Neuronal stem cell (in vitro differentiated cells): ENCODE measurements at regions not wholly inside any gene's neighbourhood (a gene's known extent, or its start where the extent isn't known, plus 50 kb on each side); places are given as distances from the start of the nearest gene placed in this dataset.

Experiments
- DNase-seq: peaks from one replicate; pipeline ENCODE4 v3.0.0-alpha.2; 2013; ENCODE audit warnings: low spot score
- H2AFZ ChIP-seq: one replicate; pipeline ENCODE4 v1.6.1; 2013; ENCODE audit warnings: mild to moderate bottlenecking, low read length, inconsistent platforms
- H2AK5ac ChIP-seq: 2 replicates; pipeline ENCODE4 v1.6.1; 2013; ENCODE audit warnings: low read depth, mild to moderate bottlenecking, inconsistent platforms, low read length, moderate library complexity, mixed read lengths
- H2BK120ac ChIP-seq: 2 replicates; pipeline ENCODE4 v1.6.1; 2013; ENCODE audit warnings: low read depth, mild to moderate bottlenecking, inconsistent platforms, low read length, moderate library complexity, mixed read lengths
- H2BK12ac ChIP-seq: one replicate; pipeline ENCODE4 v1.6.1; 2013; ENCODE audit warnings: low read length, inconsistent platforms
- H2BK15ac ChIP-seq: 2 replicates; pipeline ENCODE4 v1.6.1; 2013; ENCODE audit warnings: mild to moderate bottlenecking, low read length, inconsistent platforms, mixed read lengths
- H2BK5ac ChIP-seq: one replicate; pipeline ENCODE4 v1.6.1; 2013; ENCODE audit warnings: inconsistent platforms, mild to moderate bottlenecking, low read length, moderate library complexity
- H3K14ac ChIP-seq: one replicate; pipeline ENCODE4 v1.6.1; 2013; ENCODE audit warnings: low read length, inconsistent platforms
- H3K18ac ChIP-seq: 2 replicates; pipeline ENCODE4 v1.6.1; 2013; ENCODE audit warnings: low read length, inconsistent platforms
- H3K23ac ChIP-seq: 2 replicates; pipeline ENCODE4 v1.6.1; 2013; ENCODE audit warnings: low read depth, mild to moderate bottlenecking, mixed read lengths, low read length, inconsistent platforms; ENCODE audit not compliant: poor library complexity
- H3K27ac ChIP-seq: replicated peaks from 3 replicates; pipeline ENCODE4 v1.5.1; 2013; ENCODE audit warnings: low read length, inconsistent platforms
- H3K27me3 ChIP-seq, 3 experiments: 2 replicates each; pipeline ENCODE4 v1.6.1; 2013; ENCODE audit warnings: low read length in 3 of 3, mild to moderate bottlenecking in 2 of 3, inconsistent platforms in 1 of 3, low read depth in 1 of 3, mixed read lengths in 1 of 3, moderate library complexity in 1 of 3; ENCODE audit not compliant: control insufficient read depth in 3 of 3, insufficient read depth in 3 of 3
- H3K36me3 ChIP-seq, 2 donors: replicated peaks in 1 of 2; 2 replicates each; pipeline ENCODE4 v1.6.1; 2013; ENCODE audit warnings: low read length in 2 of 2; ENCODE audit not compliant: control insufficient read depth in 2 of 2, insufficient read depth in 2 of 2
- H3K4ac ChIP-seq: 2 replicates; pipeline ENCODE4 v1.6.1; 2013; ENCODE audit warnings: inconsistent platforms, mild to moderate bottlenecking, low read length, moderate library complexity
- H3K4me1 ChIP-seq, 2 donors: 1 replicate in 1 of 2; 2 replicates in 1 of 2; pipeline ENCODE4 v1.6.1; 2013; ENCODE audit warnings: low read length in 2 of 2, low read depth in 1 of 2; ENCODE audit not compliant: control insufficient read depth in 2 of 2, insufficient read depth in 1 of 2
- H3K4me2 ChIP-seq: one replicate; pipeline ENCODE4 v1.6.1; 2013; ENCODE audit warnings: mild to moderate bottlenecking, low read length, inconsistent platforms; ENCODE audit not compliant: insufficient read depth, poor library complexity, severe bottlenecking
- H3K4me3 ChIP-seq, 2 donors: 2 replicates each; pipeline ENCODE4 v1.5.1; 2013; ENCODE audit warnings: low read length in 2 of 2, mild to moderate bottlenecking in 2 of 2, inconsistent platforms in 1 of 2, moderate library complexity in 1 of 2
- H3K79me1 ChIP-seq: one replicate; pipeline ENCODE4 v1.6.1; 2013; ENCODE audit warnings: low read depth, mild to moderate bottlenecking, inconsistent platforms, low read length, moderate library complexity
- H3K9ac ChIP-seq: one replicate; pipeline ENCODE4 v1.6.1; 2013; ENCODE audit warnings: mild to moderate bottlenecking, low read depth, low read length, inconsistent platforms; ENCODE audit not compliant: poor library complexity
- H3K9me3 ChIP-seq, 2 donors: replicated peaks in 1 of 2; 2 replicates each; pipeline versions ENCODE3 to v1.6.1; 2013; ENCODE audit warnings: low read length in 2 of 2, mild to moderate bottlenecking in 2 of 2, inconsistent platforms in 1 of 2, low read depth in 1 of 2, mixed read lengths in 1 of 2, moderate library complexity in 1 of 2; ENCODE audit not compliant: control insufficient read depth in 2 of 2, insufficient read depth in 1 of 2
- H4K8ac ChIP-seq: one replicate; pipeline ENCODE4 v1.6.1; 2013; ENCODE audit warnings: low read depth, mild to moderate bottlenecking, inconsistent platforms, low read length, moderate library complexity
- H4K91ac ChIP-seq: one replicate; pipeline ENCODE4 v1.6.1; 2013; ENCODE audit warnings: low read length, low read depth, mild to moderate bottlenecking, inconsistent platforms; ENCODE audit not compliant: poor library complexity
- WGBS, 2 donors: extraction: QIAGEN DNeasy Blood & Tissue Kit; methylation state at CpG; one replicate each; pipeline ENCODE4 v1.1.7; 2013; ENCODE audit warnings: missing lambda C conversion rate in 2 of 2, mixed read lengths in 1 of 2; ENCODE audit not compliant: insufficient read length in 2 of 2, insufficient replicate concordance in 1 of 2; ENCODE audit errors: extremely low coverage in 2 of 2; 5-methylcytosine and 5-hydroxymethylcytosine counted together

GRCh38 chr1:54462597-54463258 lies 56.5 kb upstream of the SSBP3 start:
- no peaks in the 10 kb centered on the region for H3K9me3 ChIP-seq
- peak overlapping the region; percentile 28 for H2AK5ac ChIP-seq
- no peaks in the 10 kb centered on the region for H3K36me3 ChIP-seq
- no peaks in the 10 kb centered on the region for H3K27me3 ChIP-seq
- no peak overlapping the region for H2BK5ac ChIP-seq
- H3K79me1 ChIP-seq: no peaks in the 10 kb centered on the region
- H4K8ac ChIP-seq: no peak overlapping the region
- H2BK15ac ChIP-seq: peak overlapping the region; percentile 58
- H2BK120ac ChIP-seq: no peak overlapping the region
- no peak overlapping the region for H3K23ac ChIP-seq
- peak overlapping the region; percentile 90 for H3K18ac ChIP-seq
- WGBS, 2 donors: no CpG with 5 or more reads among the region's 13 CpGs
- H2BK12ac ChIP-seq: peak overlapping the region; percentile 2
- no peak overlapping the region for H3K27ac ChIP-seq
- peak overlapping the region; percentile 22 for H3K14ac ChIP-seq
- H3K4me2 ChIP-seq: no peak overlapping the region
- H3K9ac ChIP-seq: peak overlapping the region; percentile 26
- H3K4ac ChIP-seq: no peak overlapping the region
- H3K4me1 ChIP-seq: peaks cover 26 to 46% of the 10 kb centered on the region in 2 donors
- peak overlapping the region; percentile 71 for H2AFZ ChIP-seq
- H3K4me3 ChIP-seq: no peak overlapping the region
- no peak overlapping the region for H4K91ac ChIP-seq
- DNase-seq: no peak

- WGBS, 2 donors: no CpG with 5 or more reads among the region's 16 CpGs
- H2BK120ac ChIP-seq: no peak overlapping the region
- no peak overlapping the region for H2BK5ac ChIP-seq
- peak overlapping the region; percentile 90 for H3K18ac ChIP-seq
- no peak overlapping the region for H3K27ac ChIP-seq
- no peaks in the 10 kb centered on the region for H3K36me3 ChIP-seq
- no peak overlapping the region for H4K91ac ChIP-seq
- H3K9me3 ChIP-seq: no peaks in the 10 kb centered on the region
- H3K4me1 ChIP-seq: peaks cover 26 to 46% of the 10 kb centered on the region in 2 donors
- H3K23ac ChIP-seq: no peak overlapping the region
- H3K4me2 ChIP-seq: no peak overlapping the region
- peak overlapping the region; percentile 28 for H2AK5ac ChIP-seq
- no peak overlapping the region for H3K4me3 ChIP-seq
- H2BK15ac ChIP-seq: peak overlapping the region; percentile 58
- H2AFZ ChIP-seq: peak overlapping the region; percentile 71
- peak overlapping the region; percentile 22 for H3K14ac ChIP-seq
- no peak overlapping the region for H3K4ac ChIP-seq
- H3K9ac ChIP-seq: peak overlapping the region; percentile 26
- no peaks in the 10 kb centered on the region for H3K79me1 ChIP-seq
- H3K27me3 ChIP-seq: no peaks in the 10 kb centered on the region
- peak overlapping the region; percentile 2 for H2BK12ac ChIP-seq
- no peak for DNase-seq
- no peak overlapping the region for H4K8ac ChIP-seq
These were observed 55.8 kb upstream of the SSBP3 start for GRCh38 chr1:54461731-54462596.

GRCh38 chr1:54460861-54461387 lies 54.7 kb upstream of the SSBP3 start:
- Histone ChIP-seq H3K9me3 (no peaks in the 10 kb centered on the region), H2BK15ac (peak overlapping the region; percentile 71), H3K9ac (no peak overlapping the region), H2BK120ac (no peak overlapping the region), H3K4me2 (no peak overlapping the region), H2BK12ac (no peak overlapping the region), H4K8ac (no peak overlapping the region), H2AK5ac (no peak overlapping the region), H4K91ac (no peak overlapping the region), H3K79me1 (no peaks in the 10 kb centered on the region), H2BK5ac (no peak overlapping the region), H3K4ac (no peak overlapping the region), H3K14ac (no peak overlapping the region), H3K36me3 (no peaks in the 10 kb centered on the region), H3K27ac (no peak overlapping the region), H3K23ac (no peak overlapping the region), H2AFZ (no peak overlapping the region), H3K27me3 (no peaks in the 10 kb centered on the region), H3K4me1 (peaks cover 31 to 50% of the 10 kb centered on the region in 2 donors), H3K4me3 (no peak overlapping the region), H3K18ac (peak overlapping the region; percentile 39)
- DNase-seq: no peak
- WGBS, 2 donors: no CpG with 5 or more reads among the region's 8 CpGs

DNA sequence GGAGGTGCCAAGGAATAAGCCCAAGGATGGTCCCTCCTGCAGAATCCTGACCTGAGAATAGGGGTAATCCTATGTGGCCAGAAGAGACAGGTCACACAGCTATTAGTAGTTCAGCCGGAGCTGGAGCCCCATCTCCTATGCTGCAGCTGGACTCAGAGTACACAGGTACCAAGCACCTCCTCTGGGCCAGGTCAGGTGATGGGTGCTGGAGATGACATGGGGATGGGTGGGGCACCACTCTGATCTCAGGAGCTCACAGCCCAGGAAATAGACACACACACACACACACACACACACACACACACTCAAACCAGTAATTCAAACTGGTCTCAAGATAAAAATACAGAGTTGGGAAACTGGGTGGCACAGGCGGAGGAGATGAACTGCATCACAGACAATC lies 54.2 kb upstream of the SSBP3 start:
- Histone ChIP-seq H2AK5ac (no peak overlapping the region), H2BK15ac (no peak overlapping the region), H4K91ac (no peak overlapping the region), H3K27me3 (no peaks in the 10 kb centered on the region), H3K23ac (no peak overlapping the region), H3K36me3 (no peaks in the 10 kb centered on the region), H3K4me3 (no peak overlapping the region), H3K9ac (no peak overlapping the region), H3K18ac (peak overlapping the region; percentile 16), H2BK120ac (no peak overlapping the region), H3K4me2 (no peak overlapping the region), H3K27ac (no peak overlapping the region), H2BK5ac (peak overlapping the region; percentile 62), H4K8ac (no peak overlapping the region), H2AFZ (peak overlapping the region; percentile 51), H3K4me1 (peaks cover 30 to 47% of the 10 kb centered on the region in 2 donors), H3K79me1 (no peaks in the 10 kb centered on the region), H2BK12ac (no peak overlapping the region), H3K4ac (no peak overlapping the region), H3K14ac (no peak overlapping the region), H3K9me3 (no peaks in the 10 kb centered on the region)
- WGBS, 2 donors: no CpG with 5 or more reads among the region's 2 CpGs
- DNase-seq: no peak
